ENCODE measurements at regions not wholly inside any gene's neighbourhood (a gene's known extent, or its start where the extent isn't known, plus 50 kb on each side); places are given as distances from the start of the nearest gene placed in this dataset.
"Not testable (repeated sequence)": the region's sequence is repeated elsewhere in the genome, so short reads cannot be mapped to it uniquely, and the experiment has no call there.

GRCh38 chr2:65901756-65902155 is 469.4 kb upstream of the SPRED2 start:
- no peak overlapping the region for H3K9ac ChIP-seq (ENCODE audit: insufficient read depth, low read length, poor library complexity, severe bottlenecking)
- no peaks in the 10 kb centered on the region for H3K9me3 ChIP-seq (replicated peaks in 1 of 2; ENCODE audit: control insufficient read depth in 1 of 2, insufficient read depth in 1 of 2, low read length in 2 of 2)
- Mint-ChIP-seq H3K4me1 (peaks cover 11% of the 10 kb centered on the region), H3K4me3 (no peak overlapping the region), H3K27ac (no peak overlapping the region), H3K27me3 (ENCODE audit: low read depth in 3 of 3) (peaks cover 0 to 3% (median 1%) of the 10 kb centered on the region in 3 donors), H3K9me3 (peaks cover 0 to 5% (median 3%) of the 10 kb centered on the region in 7 donors), H3K36me3 (no peaks in the 10 kb centered on the region)
- no peak for DNase-seq
- no CpG with 5 or more reads among the region's 1 CpG for WGBS (ENCODE audit: insufficient coverage)
- H3K27ac ChIP-seq (ENCODE audit: low read depth in 1 of 2, low read length in 2 of 2): no peak overlapping the region
- TF ChIP-seq CTCF (IDR thresholded peaks at IDR 0.05): no peak
- H3K4me3 ChIP-seq (replicated peaks in 1 of 3; ENCODE audit: low read depth in 2 of 3, low read length in 3 of 3): no peak overlapping the region
- H3K27me3 ChIP-seq (ENCODE audit: control insufficient read depth in 2 of 2, insufficient read depth in 2 of 2, low read length in 2 of 2): no peaks in the 10 kb centered on the region
- intact Hi-C loops (cut with micrococcal nuclease): no loop called here
- no peak overlapping the region for H3K4me2 ChIP-seq (replicated peaks; ENCODE audit: extremely low read depth, low read length, poor library complexity, severe bottlenecking)
- H4K20me1 ChIP-seq (ENCODE audit: insufficient read depth, low read length): no peaks in the 10 kb centered on the region
- no peaks in the 10 kb centered on the region for H3K79me2 ChIP-seq (ENCODE audit: insufficient read depth, low read length)
- H3K4me1 ChIP-seq (ENCODE audit: control insufficient read depth in 1 of 2, insufficient read depth in 2 of 2, low read length in 2 of 2): peaks cover 6 to 9% of the 10 kb centered on the region in 2 donors
- H3K36me3 ChIP-seq (replicated peaks in 1 of 2; ENCODE audit: control insufficient read depth in 1 of 2, insufficient read depth in 2 of 2, low read length in 2 of 2): no peaks in the 10 kb centered on the region
- H2AFZ ChIP-seq (ENCODE audit: insufficient read depth, low read depth, low read length, poor library complexity, severe bottlenecking): no peak overlapping the region

- H3K9ac ChIP-seq (ENCODE audit: insufficient read depth, low read length, poor library complexity, severe bottlenecking): no peak overlapping the region
- DNase-seq: no peak
- H3K4me3 Mint-ChIP-seq: no peak overlapping the region
- H2AFZ ChIP-seq (ENCODE audit: insufficient read depth, low read depth, low read length, poor library complexity, severe bottlenecking): no peak overlapping the region
- H3K4me1 Mint-ChIP-seq: peaks cover 3% of the 10 kb centered on the region
- no peaks in the 10 kb centered on the region for H3K79me2 ChIP-seq (ENCODE audit: insufficient read depth, low read length)
- H3K4me2 ChIP-seq (replicated peaks; ENCODE audit: extremely low read depth, low read length, poor library complexity, severe bottlenecking): no peak overlapping the region
- intact Hi-C loops (cut with micrococcal nuclease): no loop called here
- 89% methylated on average over 3 of the region's 4 CpGs for WGBS (ENCODE audit: insufficient coverage)
- peaks cover 6 to 19% (median 11%) of the 10 kb centered on the region in 7 donors for H3K9me3 Mint-ChIP-seq
- no peak overlapping the region for H3K27ac ChIP-seq (ENCODE audit: low read depth in 1 of 2, low read length in 2 of 2)
- H3K9me3 ChIP-seq (replicated peaks in 1 of 2; ENCODE audit: control insufficient read depth in 1 of 2, insufficient read depth in 1 of 2, low read length in 2 of 2): no peaks in the 10 kb centered on the region
- H3K36me3 ChIP-seq (replicated peaks in 1 of 2; ENCODE audit: control insufficient read depth in 1 of 2, insufficient read depth in 2 of 2, low read length in 2 of 2): no peaks in the 10 kb centered on the region
- no peaks in the 10 kb centered on the region for H3K27me3 ChIP-seq (ENCODE audit: control insufficient read depth in 2 of 2, insufficient read depth in 2 of 2, low read length in 2 of 2)
- H3K4me3 ChIP-seq (replicated peaks in 1 of 3; ENCODE audit: low read depth in 2 of 3, low read length in 3 of 3): no peak overlapping the region
- H3K27ac Mint-ChIP-seq: no peak overlapping the region
- no peaks in the 10 kb centered on the region for H3K36me3 Mint-ChIP-seq
- H3K27me3 Mint-ChIP-seq (ENCODE audit: low read depth in 3 of 3): peaks cover 0 to 1% (median 0%) of the 10 kb centered on the region in 3 donors
- no peak for TF ChIP-seq CTCF (IDR thresholded peaks at IDR 0.05)
- H4K20me1 ChIP-seq (ENCODE audit: insufficient read depth, low read length): no peaks in the 10 kb centered on the region
- peaks cover 0 to under 1% of the 10 kb centered on the region in 2 donors for H3K4me1 ChIP-seq (ENCODE audit: control insufficient read depth in 1 of 2, insufficient read depth in 2 of 2, low read length in 2 of 2)
Observed at GRCh38 chr2:65896446-65896845, 464.0 kb upstream of the SPRED2 start.

- H3K79me2 ChIP-seq (ENCODE audit: insufficient read depth, low read length); H3K27ac Mint-ChIP-seq; H3K4me3 Mint-ChIP-seq; H3K27me3 Mint-ChIP-seq (ENCODE audit: low read depth in 3 of 3); H4K20me1 ChIP-seq (ENCODE audit: insufficient read depth, low read length); H3K36me3 Mint-ChIP-seq; H3K36me3 ChIP-seq (replicated peaks in 1 of 2; ENCODE audit: control insufficient read depth in 1 of 2, insufficient read depth in 2 of 2, low read length in 2 of 2); DNase-seq; H3K4me1 Mint-ChIP-seq; H3K9ac ChIP-seq (ENCODE audit: insufficient read depth, low read length, poor library complexity, severe bottlenecking); H2AFZ ChIP-seq (ENCODE audit: insufficient read depth, low read depth, low read length, poor library complexity, severe bottlenecking); H3K27ac ChIP-seq (ENCODE audit: low read depth in 1 of 2, low read length in 2 of 2); intact Hi-C loops (cut with micrococcal nuclease); H3K4me3 ChIP-seq (replicated peaks in 1 of 3; ENCODE audit: low read depth in 2 of 3, low read length in 3 of 3); H3K27me3 ChIP-seq (ENCODE audit: control insufficient read depth in 2 of 2, insufficient read depth in 2 of 2, low read length in 2 of 2); H3K4me1 ChIP-seq (ENCODE audit: control insufficient read depth in 1 of 2, insufficient read depth in 2 of 2, low read length in 2 of 2); H3K4me2 ChIP-seq (replicated peaks; ENCODE audit: extremely low read depth, low read length, poor library complexity, severe bottlenecking): not testable (repeated sequence)
- 69% methylated on average over 3 of the region's 6 CpGs for whole genome bisulfite sequencing (ENCODE audit: insufficient coverage)
- peaks cover 0 to 19% of the 10 kb centered on the region in 2 donors for H3K9me3 ChIP-seq (replicated peaks in 1 of 2; ENCODE audit: control insufficient read depth in 1 of 2, insufficient read depth in 1 of 2, low read length in 2 of 2)
- peaks cover 9 to 23% (median 18%) of the 10 kb centered on the region in 7 donors for H3K9me3 Mint-ChIP-seq
Observed at GRCh38 chr2:65890131-65890530, 457.7 kb upstream of the SPRED2 start.

Data from CD14-positive monocyte (primary cell).